Cardiac fibroblast (primary cell): ENCODE measurements at regions not wholly inside any gene's neighbourhood (a gene's known extent, or its start where the extent isn't known, plus 50 kb on each side); places are given as distances from the start of the nearest gene placed in this dataset.
A peak's percentile ranks its signal among the peaks of the same experiment; 100 is the strongest.

Experiments
- DNase-seq, 2 donors: peaks; one replicate each; pipeline versions ENCODE4 v3.0.0 to v3.0.0-alpha.2; 2010; ENCODE audit warnings: low read depth in 2 of 2
- H3K4me3 ChIP-seq, 2 donors: replicated peaks in 1 of 2; 1 replicate in 1 of 2; 2 replicates in 1 of 2; pipeline ENCODE4 v1.5.1; 2011; ENCODE audit warnings: low read depth in 2 of 2, low read length in 2 of 2, mild to moderate bottlenecking in 2 of 2, moderate library complexity in 1 of 2
- TF ChIP-seq, protein P1 (sequence below): IDR thresholded peaks from one replicate; pipeline ENCODE4 v1.5.1; 2011; ENCODE audit warnings: low read depth, mild to moderate bottlenecking, low read length, inconsistent platforms

DNA sequence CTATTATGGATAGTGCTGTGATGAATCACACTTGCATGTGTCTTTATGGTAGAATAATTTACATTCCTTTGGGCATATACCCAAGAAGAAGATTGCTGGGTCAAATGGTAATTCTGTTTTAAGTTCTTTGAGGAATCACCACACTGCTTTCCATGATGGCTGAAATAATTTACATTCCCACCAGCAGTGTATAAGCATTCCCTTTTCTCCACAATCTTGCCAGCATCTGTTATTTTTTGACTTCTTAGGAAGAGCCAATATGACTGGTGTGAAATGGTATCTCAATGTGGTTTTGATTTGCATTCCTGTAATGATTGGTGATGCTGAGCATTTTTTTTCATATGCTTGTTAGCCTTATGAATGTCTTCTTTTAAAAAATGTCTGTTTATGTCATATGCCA is 1120.2 kb downstream of the ARAP2 start:
- no peak overlapping the region for H3K4me3 ChIP-seq
- DNase-seq: peak in 1 of 2 donors; percentile 0
- TF ChIP-seq, protein P1, sequence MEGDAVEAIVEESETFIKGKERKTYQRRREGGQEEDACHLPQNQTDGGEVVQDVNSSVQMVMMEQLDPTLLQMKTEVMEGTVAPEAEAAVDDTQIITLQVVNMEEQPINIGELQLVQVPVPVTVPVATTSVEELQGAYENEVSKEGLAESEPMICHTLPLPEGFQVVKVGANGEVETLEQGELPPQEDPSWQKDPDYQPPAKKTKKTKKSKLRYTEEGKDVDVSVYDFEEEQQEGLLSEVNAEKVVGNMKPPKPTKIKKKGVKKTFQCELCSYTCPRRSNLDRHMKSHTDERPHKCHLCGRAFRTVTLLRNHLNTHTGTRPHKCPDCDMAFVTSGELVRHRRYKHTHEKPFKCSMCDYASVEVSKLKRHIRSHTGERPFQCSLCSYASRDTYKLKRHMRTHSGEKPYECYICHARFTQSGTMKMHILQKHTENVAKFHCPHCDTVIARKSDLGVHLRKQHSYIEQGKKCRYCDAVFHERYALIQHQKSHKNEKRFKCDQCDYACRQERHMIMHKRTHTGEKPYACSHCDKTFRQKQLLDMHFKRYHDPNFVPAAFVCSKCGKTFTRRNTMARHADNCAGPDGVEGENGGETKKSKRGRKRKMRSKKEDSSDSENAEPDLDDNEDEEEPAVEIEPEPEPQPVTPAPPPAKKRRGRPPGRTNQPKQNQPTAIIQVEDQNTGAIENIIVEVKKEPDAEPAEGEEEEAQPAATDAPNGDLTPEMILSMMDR: no peak

DNA sequence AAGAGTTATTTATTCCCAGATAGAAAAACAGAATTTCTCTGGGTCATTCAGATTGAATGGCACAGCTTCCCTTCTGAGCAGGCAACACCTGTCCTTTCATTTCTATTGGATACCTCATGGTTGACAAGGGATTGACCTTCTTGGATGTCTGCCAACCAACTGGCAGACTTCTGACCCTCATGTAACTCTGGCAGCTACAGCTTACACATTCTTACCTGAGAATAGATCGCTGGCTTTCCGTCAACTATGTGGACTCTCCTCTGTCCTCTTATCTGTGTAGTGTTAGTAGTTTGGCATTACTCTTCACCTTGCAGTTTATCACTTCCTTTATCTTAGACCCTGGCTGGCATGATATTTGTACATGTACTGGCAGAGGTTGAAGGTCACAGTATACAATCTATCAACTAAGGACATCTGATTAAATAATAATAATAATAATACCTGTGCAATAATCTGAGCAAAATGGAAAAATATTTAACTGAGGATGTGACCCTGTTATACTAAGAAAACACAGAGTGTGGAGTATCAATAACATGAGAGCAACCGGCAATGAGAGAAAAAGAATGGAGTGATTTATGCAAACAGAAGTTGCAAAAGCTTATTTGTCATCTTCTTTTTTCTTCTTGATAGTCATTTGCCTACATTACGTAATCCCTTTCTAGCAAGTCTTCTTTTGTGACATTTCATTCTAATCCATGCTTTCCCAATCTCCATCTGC is 1118.2 kb downstream of the ARAP2 start:
- TF ChIP-seq, protein P1: no peak
- no peak for DNase-seq
- H3K4me3 ChIP-seq: no peak overlapping the region

DNA sequence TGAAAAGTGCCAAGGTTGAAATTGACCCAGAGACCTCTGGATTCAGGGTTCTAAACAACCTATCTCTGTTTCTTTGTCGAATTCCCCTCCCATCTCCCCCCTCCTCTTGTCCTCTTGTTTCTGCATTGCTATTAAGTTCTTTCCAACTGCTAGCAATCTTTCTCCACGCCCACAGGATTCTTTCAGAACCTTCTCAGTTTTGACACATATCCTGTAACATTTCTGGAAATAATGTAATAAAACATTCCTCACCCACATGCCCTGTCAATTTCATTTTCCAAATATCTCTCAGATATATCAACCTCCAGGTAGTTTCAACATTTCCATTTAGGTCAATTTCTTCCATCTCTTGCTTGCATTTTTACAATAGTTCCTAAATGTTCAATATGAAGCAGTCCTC is 1105.9 kb downstream of the ARAP2 start:
- no peak for DNase-seq
- TF ChIP-seq, protein P1: no peak
- no peak overlapping the region for H3K4me3 ChIP-seq

DNA sequence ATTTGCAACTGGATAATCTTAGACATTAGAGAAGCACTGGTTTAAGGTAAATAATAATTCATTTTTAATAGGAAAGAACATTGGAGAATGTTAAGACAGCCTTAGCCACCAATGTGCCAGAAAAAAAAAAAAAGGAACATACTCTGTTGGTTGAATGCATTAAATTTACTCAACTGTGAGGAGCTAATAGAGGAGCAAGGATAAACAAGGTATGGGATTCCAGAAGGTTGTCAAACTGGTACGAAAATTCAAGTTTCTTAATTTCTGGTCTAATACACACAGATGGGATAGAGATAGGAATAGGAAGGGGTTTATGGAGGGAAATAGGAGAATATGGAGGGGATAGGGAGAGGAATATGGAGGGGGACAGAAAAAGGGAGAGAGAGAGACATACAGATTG is 1096.6 kb downstream of the ARAP2 start:
- TF ChIP-seq, protein P1: no peak
- no peak overlapping the region for H3K4me3 ChIP-seq
- DNase-seq: no peak

DNA sequence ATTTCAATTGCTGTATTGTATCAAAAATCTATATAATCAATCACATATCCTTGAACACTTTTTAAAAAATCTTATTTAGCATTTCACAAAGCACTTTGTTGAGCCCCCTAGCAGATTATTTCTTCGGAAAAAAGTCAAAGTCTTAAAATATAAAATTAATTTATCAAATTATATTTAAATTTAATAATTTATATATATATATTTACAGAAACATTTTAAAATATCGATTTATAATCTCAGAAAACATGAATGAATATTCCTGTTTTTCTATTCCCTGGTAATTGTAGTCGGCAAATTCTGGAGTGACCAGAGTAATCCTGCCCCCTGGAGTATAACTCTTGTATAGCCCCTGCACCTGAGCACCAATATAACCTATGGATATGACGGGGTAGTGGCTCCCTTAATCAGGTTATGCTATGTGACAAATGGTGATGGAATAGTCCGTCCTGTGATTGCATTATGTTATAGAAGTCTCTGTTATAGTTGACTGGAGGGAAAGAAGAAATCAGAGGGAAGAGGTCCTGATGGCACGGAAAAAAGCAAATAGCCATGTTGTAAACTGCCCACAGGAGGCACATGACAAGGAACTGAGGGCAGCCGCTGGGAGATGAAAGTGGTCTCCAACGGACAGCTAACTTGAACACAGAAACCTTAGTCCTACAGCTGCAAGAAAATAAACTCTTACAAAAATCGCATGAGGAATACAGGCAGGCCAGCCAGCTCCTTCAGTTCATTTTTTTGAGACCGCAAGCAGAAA is 1092.3 kb downstream of the ARAP2 start:
- TF ChIP-seq, protein P1: no peak
- no peak overlapping the region for H3K4me3 ChIP-seq
- no peak for DNase-seq

DNA sequence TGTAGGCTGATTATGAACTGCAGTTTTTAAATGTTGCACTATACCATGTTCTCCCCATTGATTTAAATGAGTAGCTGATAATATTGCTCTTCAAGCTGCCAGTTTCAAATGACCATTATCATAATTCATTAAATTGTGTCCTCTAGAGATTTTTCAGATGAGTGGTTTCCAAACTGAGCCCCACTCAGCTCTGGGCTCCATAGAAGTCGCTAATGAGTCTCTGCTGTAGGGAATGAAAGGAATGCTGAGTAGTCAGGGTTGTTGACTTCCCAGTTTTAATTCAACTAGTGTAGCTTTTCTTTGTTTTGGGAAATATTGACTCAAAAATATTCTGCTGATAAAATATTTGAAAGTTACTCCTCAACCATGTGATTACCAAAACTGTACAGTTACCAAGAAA is 1081.1 kb downstream of the ARAP2 start:
- H3K4me3 ChIP-seq: no peak overlapping the region
- TF ChIP-seq, protein P1: no peak
- no peak for DNase-seq
